Activated CD4-positive, alpha-beta T cell treated with anti-CD3 and anti-CD28 coated beads for 24 hours (primary cell): ENCODE measurements at regions not wholly inside any gene's neighbourhood (a gene's known extent, or its start where the extent isn't known, plus 50 kb on each side); places are given as distances from the start of the nearest gene placed in this dataset.
"Not testable (repeated sequence)": the region's sequence is repeated elsewhere in the genome, so short reads cannot be mapped to it uniquely, and the experiment has no call there.

Source experiments
- DNase-seq, 2 donors: peaks; one replicate each; pipeline ENCODE4 v3.0.0-alpha.2; 2020; ENCODE audit warnings: low read depth in 2 of 2

DNA sequence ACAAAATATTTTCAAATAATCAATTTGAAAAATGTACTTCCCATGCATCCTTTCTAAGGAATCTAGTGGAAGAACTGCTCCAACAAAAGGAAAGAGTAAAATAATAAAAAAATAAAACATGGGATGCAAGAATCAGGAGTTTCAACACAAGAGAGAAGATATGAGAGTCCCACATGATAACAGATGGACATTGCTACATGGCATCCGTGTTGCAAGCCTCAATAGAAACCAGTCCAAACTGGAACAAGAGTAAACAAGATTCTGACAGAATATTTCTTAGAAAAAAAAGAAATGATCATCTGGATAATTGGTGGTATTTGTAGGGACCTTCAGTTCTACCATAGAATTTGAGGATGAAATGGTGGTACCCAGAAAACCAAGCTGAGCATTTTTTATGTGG, 186.8 kb downstream of the FRK start:
- DNase-seq, result no peak

DNA sequence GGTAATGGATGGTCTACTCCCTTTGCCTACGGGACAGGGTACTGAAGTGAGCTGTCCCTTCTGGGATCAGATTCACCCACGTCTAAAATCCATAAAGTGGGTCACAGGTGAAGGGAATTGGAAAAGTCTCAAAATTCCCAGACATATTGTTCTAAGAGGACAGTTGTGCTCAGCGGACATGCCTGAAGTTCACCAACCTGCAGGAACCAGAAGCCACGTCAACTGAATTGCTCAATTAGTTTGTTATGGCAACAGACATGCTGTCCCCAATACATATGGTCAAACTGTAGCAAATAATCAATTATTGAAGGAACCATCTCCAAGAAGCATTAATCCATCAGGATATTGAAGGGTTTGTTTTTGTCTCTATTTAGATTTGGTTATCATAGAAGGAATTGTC, 190.2 kb downstream of the FRK start:
- DNase-seq, result no peak

DNA sequence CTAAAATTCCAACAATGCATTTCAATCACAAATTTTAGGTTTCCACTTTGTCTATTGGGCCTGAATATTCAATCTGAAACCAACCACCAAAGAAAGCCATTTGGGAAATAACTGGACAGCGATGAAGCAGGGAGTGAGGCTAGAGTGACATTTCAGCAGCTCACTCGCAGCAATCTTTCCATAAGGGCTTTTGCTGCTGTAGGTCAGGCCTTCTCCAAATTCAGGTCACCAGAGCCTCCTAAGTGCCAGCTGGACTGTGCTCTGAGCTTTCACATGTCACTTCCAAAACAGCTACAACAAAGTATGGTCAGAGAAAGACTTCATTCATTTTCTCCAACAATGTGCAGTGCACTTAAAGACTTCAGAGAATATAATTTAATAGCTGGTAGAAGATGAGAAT, 194.8 kb downstream of the FRK start:
- DNase-seq, result no peak

GRCh38 chr6:115863211-115863610, 197.5 kb downstream of the FRK start:
- DNase-seq, result no peak

GRCh38 chr6:115861658-115862057, 199.0 kb downstream of the FRK start:
- DNase-seq, result not testable (repeated sequence)

GRCh38 chr6:115859577-115859976, 201.1 kb downstream of the FRK start:
- not testable (repeated sequence) for DNase-seq

- DNase-seq, result no peak
These were observed 205.6 kb downstream of the FRK start for GRCh38 chr6:115854866-115855665.

DNA sequence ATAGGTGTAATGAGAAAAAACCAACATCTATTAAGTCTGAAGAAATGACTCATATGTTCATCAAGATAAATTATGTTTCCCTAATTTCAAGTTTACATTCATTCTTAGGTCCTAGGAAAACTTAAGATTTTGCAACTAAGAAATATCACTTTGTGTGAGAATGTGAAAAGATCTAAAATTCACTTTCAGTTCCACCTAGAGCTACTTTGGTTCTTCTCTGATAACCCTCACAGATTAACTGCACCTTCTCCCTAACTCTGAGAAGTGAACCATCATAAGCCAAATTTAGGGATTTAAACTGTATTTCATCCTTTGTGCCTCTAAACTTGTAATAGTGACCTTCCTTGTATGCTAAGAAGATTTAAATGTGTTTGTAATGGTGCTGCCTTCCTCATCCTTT, 213.0 kb downstream of the FRK start:
- no peak for DNase-seq

DNA sequence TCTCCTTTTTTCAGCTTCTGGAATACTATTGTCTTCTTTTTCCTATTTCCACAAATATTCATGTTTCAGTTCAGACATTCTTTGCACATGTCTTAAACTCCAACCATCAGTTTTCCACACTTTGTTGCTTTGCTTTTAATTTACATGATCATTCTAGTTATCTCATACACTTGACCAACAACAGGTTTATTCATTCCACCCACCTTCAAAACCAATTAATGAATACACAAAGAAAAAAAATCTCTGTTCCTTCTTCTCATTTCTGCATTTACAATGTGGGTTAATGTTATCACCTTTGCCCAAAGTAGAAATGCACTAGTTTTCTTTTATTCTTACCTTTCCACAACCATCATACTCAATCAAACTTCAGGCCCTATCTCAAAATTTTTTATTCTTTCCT, 216.7 kb downstream of the FRK start:
- DNase-seq, result no peak

- DNase-seq, result no peak
These were observed 218.4 kb downstream of the FRK start for GRCh38 chr6:115842338-115842737.

- DNase-seq, result no peak
These were observed 221.0 kb downstream of the FRK start for GRCh38 chr6:115839583-115840181.

DNA sequence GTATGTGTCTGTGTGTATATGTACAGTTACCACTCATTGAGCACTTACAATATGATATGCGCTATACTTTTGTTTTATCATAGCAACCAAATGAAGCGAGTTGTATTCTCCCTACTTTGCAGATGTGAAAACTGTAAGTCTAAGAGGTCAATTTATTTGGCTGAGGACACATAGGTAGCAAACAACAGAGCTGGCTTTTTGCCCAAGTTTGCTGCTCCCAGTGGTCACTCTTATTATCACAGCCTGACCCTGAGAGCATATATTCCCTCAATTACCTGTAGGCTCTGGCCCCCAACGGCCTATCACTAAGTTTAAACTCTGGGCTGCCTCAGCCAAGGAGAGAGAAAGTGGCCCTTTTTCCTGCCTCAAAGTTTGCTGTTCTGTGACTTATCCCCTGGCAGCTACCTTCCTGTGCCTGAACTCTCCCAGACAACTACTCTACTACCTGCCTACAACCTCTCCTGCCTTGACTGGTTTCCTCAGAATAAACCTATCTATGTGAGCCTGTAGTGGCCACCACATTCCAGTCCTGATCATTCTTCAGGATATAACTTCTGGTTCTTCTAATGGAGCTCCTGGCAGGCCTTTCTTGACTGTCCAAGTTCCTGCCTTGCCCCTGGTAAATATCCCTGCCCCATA, 221.8 kb downstream of the FRK start:
- DNase-seq, result no peak

- DNase-seq, result no peak
These were observed 222.5 kb downstream of the FRK start for GRCh38 chr6:115838216-115838615.

DNA sequence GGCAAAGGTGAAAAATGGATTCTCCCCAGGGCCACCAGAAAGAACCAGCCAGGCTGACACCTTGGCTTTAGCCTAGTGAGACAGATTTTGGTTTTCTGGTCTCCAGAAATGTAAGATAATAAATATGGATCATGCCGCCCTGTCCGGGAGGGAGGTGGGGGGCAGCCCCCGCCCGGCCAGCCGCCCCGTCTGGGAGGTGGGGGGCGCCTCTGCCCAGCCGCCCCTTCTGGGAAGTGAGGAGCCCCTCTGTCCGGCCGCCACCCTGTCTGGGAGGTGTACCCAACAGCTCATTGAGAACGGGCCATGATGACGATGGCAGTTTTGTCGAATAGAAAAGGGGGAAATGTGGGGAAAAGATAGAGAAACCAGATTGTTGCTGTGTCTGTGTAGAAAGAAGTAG, 224.3 kb downstream of the FRK start:
- not testable (repeated sequence) for DNase-seq

- no peak for DNase-seq
These were observed 225.4 kb downstream of the FRK start for GRCh38 chr6:115835314-115835713.

- DNase-seq, result not testable (repeated sequence)
These were observed 226.1 kb downstream of the FRK start for GRCh38 chr6:115834542-115834941.

GRCh38 chr6:115832786-115833185, 227.9 kb downstream of the FRK start:
- DNase-seq, result no peak

DNA sequence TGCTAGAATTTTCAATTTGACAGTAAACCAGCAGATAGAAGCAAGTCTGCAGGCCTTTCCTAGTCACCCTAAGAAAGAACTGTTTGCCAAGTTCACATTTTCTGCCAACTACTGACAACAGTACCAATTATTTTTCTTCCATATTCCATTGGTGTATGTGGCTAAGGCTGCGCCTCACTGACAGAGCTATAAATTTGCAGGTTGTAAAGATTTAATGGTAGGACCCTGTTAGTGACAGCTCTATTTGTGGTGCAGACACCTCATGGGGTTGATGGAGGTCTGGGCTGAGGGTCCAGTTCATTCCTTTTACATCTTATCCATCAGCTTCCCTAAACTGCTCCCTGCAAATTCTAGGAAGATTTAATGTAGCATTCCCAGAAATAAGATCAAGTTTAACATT, 228.5 kb downstream of the FRK start:
- DNase-seq, result no peak

DNA sequence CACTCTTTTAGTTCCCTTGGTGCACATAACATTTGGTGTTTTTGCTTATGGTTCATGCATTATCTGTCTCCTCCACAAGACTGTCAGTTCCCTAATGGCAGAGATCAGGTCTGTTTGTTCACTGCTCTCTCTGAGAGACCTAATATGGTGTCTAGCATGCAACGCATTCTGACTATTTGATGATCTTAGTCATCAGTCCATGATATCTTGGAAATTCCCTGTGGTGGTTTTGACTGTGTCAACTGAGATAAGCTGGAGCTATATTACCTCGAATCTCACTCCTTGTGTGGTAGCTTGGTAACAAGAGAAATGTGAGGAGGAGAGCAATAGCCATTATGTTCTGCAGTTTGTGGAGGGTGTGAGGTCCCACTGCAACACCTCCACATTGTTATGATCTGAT, 229.8 kb downstream of the FRK start:
- no peak for DNase-seq

DNA sequence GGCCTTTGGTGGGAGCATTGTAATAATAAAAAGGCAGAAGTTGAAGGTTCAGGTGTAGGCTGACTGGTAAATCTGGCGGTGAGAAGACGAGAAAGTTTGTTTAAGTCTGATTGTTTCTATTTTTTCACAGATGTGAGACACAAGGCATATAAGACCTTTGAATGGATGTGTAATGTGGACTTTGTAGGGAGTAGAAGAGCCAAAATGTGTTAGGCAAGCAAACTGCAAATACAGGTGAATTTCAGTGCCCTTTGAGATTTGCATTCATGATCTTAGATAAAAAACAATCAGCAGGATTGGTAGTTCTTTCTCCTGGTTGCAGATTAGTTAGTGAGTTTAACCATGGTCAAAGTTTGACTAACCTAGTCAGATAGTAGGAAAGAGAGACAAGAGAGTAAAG, 238.9 kb downstream of the FRK start:
- no peak for DNase-seq

DNA sequence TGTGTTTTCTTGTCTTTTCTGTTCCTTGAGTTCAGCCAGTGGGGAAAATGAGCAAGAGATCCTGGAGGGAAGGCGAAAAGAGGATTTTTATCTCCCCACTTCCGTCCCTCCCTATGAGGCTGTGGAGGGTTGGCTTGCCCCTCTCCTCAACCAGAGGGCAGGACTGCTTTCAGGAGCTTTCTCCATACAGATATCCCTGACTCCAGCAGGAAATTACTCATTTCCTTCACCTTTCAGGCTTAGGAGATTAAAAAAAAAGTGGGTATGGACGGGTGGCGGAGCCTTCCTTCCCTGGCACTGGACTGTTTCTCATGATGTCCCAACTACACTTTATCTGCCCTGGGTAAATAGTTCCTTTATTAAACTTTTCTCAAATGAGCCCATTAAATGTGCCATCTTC, 241.2 kb downstream of the FRK start:
- no peak for DNase-seq

- no peak for DNase-seq
These were observed 243.5 kb downstream of the FRK start for GRCh38 chr6:115817161-115817560.

DNA sequence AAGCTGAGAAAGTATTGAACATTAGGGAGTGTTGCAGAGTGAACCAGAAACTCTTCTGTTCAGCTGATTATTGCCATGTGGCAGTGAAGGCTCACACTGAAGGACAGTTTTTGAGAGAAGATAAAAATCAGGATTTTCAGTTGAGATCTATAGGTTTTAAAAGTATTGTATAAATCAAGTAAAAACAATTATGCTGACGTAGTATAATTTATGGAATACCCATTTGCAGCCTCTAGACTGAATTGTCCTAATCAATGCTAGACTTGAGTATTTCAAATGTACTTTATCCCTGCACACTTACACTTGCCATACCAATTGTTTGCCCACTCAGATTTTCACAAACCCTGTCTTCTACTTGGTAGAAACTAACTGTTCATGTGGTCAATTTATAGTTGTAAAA, 245.8 kb downstream of the FRK start:
- DNase-seq, result no peak
